Ishikawa (cell line): ENCODE measurements at regions not wholly inside any gene's neighbourhood (a gene's known extent, or its start where the extent isn't known, plus 50 kb on each side); places are given as distances from the start of the nearest gene placed in this dataset.

ENCODE experiments used
- CEBPB ChIP-seq: IDR thresholded peaks from 2 replicates; pipeline ENCODE4 v1.6.1; 2012
- CREB1 ChIP-seq: IDR thresholded peaks from 2 replicates; pipeline ENCODE4 v1.6.1; 2012; ENCODE audit warnings: low read depth
- EGR1 ChIP-seq: IDR thresholded peaks from 2 replicates; pipeline ENCODE4 v1.6.1; 2012
- EP300 ChIP-seq: IDR thresholded peaks from 2 replicates; pipeline ENCODE4 v1.6.1; 2012; ENCODE audit warnings: borderline replicate concordance
- FOXM1 ChIP-seq: IDR thresholded peaks from 2 replicates; pipeline ENCODE4 v1.6.1; 2012; ENCODE audit warnings: low read depth, borderline replicate concordance
- NFIC ChIP-seq: IDR thresholded peaks from 2 replicates; pipeline ENCODE4 v1.6.1; 2012
- RAD21 ChIP-seq: IDR thresholded peaks from 2 replicates; pipeline ENCODE4 v1.6.1; 2012; ENCODE audit warnings: low read depth
- TAF1 ChIP-seq: IDR thresholded peaks from 2 replicates; pipeline ENCODE4 v1.6.1; 2012; ENCODE audit warnings: low read depth, mild to moderate bottlenecking
- TCF12 ChIP-seq: IDR thresholded peaks from 2 replicates; pipeline ENCODE4 v1.6.1; 2012; ENCODE audit warnings: low read depth
- TEAD4 ChIP-seq: IDR thresholded peaks from 2 replicates; pipeline ENCODE4 v1.6.1; 2012
- YY1 ChIP-seq: IDR thresholded peaks from 2 replicates; pipeline ENCODE4 v1.6.1; 2012; ENCODE audit warnings: low read depth
- ZBTB7A ChIP-seq: IDR thresholded peaks from 2 replicates; pipeline ENCODE4 v1.6.1; 2012; ENCODE audit warnings: low read depth
- TF ChIP-seq, protein P1 (sequence below): IDR thresholded peaks from 2 replicates; pipeline ENCODE4 v1.6.1; 2012; ENCODE audit warnings: low read depth, mild to moderate bottlenecking
- TF ChIP-seq, protein P2 (sequence below): IDR thresholded peaks from 2 replicates; pipeline ENCODE4 v1.6.1; 2012
- TF ChIP-seq, protein P3 (sequence below): IDR thresholded peaks from 2 replicates; pipeline ENCODE4 v1.6.1; 2012

DNA sequence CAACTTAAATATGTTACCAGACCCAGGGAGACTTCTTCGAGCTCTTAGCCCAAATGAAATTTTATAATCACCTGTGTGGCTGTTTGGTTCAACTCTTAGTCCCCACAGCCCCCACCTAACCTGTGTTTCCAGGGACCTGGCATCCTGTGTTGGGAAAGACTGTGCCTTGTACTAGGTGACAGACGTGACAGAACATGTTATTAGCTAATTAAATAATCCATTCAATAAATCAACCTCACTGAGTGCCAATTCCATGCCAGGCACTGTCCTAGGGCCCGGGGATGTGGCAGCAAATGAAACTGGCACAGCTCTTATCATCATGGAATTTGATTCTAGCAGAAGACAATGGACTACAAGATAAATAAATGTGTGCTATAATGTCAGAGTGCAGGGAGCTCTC, 431.9 kb downstream of the MIAT start:
- TF ChIP-seq, protein P1, sequence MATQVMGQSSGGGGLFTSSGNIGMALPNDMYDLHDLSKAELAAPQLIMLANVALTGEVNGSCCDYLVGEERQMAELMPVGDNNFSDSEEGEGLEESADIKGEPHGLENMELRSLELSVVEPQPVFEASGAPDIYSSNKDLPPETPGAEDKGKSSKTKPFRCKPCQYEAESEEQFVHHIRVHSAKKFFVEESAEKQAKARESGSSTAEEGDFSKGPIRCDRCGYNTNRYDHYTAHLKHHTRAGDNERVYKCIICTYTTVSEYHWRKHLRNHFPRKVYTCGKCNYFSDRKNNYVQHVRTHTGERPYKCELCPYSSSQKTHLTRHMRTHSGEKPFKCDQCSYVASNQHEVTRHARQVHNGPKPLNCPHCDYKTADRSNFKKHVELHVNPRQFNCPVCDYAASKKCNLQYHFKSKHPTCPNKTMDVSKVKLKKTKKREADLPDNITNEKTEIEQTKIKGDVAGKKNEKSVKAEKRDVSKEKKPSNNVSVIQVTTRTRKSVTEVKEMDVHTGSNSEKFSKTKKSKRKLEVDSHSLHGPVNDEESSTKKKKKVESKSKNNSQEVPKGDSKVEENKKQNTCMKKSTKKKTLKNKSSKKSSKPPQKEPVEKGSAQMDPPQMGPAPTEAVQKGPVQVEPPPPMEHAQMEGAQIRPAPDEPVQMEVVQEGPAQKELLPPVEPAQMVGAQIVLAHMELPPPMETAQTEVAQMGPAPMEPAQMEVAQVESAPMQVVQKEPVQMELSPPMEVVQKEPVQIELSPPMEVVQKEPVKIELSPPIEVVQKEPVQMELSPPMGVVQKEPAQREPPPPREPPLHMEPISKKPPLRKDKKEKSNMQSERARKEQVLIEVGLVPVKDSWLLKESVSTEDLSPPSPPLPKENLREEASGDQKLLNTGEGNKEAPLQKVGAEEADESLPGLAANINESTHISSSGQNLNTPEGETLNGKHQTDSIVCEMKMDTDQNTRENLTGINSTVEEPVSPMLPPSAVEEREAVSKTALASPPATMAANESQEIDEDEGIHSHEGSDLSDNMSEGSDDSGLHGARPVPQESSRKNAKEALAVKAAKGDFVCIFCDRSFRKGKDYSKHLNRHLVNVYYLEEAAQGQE: no peak
- TF ChIP-seq EP300: no peak
- TF ChIP-seq TEAD4: no peak
- no peak for TF ChIP-seq NFIC
- TF ChIP-seq, protein P2, sequence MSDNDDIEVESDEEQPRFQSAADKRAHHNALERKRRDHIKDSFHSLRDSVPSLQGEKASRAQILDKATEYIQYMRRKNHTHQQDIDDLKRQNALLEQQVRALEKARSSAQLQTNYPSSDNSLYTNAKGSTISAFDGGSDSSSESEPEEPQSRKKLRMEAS: no peak
- no peak for TF ChIP-seq CREB1
- no peak for TF ChIP-seq TAF1
- no peak for TF ChIP-seq RAD21
- no peak for TF ChIP-seq CEBPB
- no peak for TF ChIP-seq TCF12

DNA sequence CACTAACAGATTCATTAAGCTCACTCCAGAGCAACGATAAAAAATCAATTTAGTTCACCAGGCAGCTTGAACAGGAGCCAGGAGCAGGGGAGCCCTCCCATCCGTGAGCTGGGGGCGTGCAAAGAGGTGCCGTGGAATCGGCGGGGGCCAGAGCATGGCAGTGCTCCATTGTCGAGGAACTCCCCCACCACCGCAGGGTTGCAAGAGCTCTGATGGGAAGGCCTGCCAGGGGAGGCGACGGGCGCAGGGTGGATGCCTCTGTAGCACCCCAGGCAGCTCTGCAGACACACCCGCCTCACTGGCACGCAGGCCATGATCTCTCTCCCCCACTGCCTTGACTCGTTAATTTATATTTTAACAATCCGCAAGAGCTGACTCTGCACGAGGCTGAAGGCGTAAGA, 433.2 kb downstream of the MIAT start:
- no peak for TF ChIP-seq CREB1
- no peak for TF ChIP-seq FOXM1
- TF ChIP-seq RAD21: no peak
- TF ChIP-seq EGR1: no peak
- no peak for TF ChIP-seq TCF12
- no peak for TF ChIP-seq ZBTB7A
- TF ChIP-seq YY1: no peak
- TF ChIP-seq, protein P3, sequence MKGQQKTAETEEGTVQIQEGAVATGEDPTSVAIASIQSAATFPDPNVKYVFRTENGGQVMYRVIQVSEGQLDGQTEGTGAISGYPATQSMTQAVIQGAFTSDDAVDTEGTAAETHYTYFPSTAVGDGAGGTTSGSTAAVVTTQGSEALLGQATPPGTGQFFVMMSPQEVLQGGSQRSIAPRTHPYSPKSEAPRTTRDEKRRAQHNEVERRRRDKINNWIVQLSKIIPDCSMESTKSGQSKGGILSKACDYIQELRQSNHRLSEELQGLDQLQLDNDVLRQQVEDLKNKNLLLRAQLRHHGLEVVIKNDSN: no peak
- TF ChIP-seq NFIC: no peak
- no peak for TF ChIP-seq EP300
- TF ChIP-seq, protein P2: no peak
- no peak for TF ChIP-seq TEAD4
- TF ChIP-seq CEBPB: no peak
- TF ChIP-seq, protein P1: no peak

DNA sequence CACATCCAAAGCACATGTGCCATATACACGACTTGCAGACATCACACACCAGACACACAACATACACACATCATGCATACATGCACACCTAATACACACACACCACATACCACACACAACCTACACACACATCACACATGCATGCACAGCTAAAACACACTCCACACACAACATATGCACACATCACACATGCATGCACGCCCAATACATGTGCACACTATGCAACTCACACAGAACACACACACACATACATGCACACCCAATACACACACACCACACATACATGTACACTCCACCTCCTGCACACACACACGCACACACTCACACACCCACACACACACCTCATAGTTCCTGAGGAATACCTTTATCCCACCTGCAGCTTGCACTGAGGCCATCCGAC, 436.0 kb downstream of the MIAT start:
- TF ChIP-seq, protein P3: no peak
- TF ChIP-seq RAD21 (no peak), EP300 (no peak), TEAD4 (no peak), CEBPB (no peak), EGR1 (no peak), YY1 (no peak)
- TF ChIP-seq, protein P2: no peak
- TF ChIP-seq, protein P1: no peak

DNA sequence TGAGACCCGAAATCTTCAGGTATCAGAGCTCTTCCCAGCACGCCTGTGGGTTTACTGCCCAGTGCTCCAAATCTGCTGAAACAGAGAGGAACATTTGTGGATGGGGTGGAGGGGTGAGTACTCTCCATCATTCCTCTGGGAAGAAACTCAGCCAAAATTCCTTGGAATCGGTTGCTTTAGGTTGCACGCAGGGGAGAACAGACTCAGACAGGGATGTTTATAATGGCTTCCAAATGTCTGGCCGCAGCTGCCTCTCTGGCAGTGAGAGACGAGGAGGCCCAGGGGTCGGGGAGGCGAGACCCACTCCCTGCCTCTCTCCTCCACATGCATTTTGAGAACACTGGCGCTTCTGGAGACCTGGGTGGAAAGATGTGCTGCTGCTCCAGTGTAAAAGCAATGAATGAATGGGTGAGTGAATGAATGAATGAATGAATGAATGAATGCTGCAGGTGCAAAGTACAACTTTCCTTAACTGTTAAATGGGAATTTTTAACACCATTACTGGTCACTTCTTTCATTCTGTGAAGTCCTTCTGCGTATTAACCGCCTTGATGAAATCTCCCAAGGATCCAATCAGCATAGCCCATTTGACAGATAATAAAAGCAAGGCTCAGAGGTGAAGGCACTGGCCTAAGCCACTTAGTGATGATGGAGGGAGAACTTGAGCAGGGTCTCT, 437.4 kb downstream of the MIAT start:
- no peak for TF ChIP-seq YY1
- no peak for TF ChIP-seq TCF12
- TF ChIP-seq, protein P3: no peak
- no peak for TF ChIP-seq EP300
- TF ChIP-seq FOXM1: no peak
- no peak for TF ChIP-seq CREB1
- no peak for TF ChIP-seq RAD21
- no peak for TF ChIP-seq NFIC
- TF ChIP-seq, protein P2: no peak
- TF ChIP-seq ZBTB7A: no peak
- TF ChIP-seq EGR1: no peak
